ENCODE measurements at regions not wholly inside any gene's neighbourhood (a gene's known extent, or its start where the extent isn't known, plus 50 kb on each side); places are given as distances from the start of the nearest gene placed in this dataset.

DNA sequence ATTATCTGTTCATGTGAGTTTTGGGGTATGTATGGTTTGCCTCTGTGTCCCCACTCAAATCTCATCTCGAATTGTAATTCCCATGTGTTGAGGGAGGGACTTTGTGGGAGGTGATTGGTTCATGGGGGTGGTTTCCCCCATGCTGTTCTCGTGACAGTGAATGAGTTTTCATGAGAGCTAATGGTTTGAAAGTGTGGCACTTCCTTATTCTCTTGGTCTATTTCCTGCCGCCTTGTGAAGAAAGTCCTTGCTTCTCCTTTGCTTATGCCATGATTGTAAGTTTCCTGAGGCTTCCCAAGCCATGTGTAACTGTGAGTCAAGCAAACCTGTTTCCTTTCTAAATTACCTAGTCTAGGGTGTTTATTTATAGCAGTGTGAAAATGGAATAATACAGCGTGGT lies 128.1 kb upstream of the HS3ST4 start:
- TF ChIP-seq, protein P1, sequence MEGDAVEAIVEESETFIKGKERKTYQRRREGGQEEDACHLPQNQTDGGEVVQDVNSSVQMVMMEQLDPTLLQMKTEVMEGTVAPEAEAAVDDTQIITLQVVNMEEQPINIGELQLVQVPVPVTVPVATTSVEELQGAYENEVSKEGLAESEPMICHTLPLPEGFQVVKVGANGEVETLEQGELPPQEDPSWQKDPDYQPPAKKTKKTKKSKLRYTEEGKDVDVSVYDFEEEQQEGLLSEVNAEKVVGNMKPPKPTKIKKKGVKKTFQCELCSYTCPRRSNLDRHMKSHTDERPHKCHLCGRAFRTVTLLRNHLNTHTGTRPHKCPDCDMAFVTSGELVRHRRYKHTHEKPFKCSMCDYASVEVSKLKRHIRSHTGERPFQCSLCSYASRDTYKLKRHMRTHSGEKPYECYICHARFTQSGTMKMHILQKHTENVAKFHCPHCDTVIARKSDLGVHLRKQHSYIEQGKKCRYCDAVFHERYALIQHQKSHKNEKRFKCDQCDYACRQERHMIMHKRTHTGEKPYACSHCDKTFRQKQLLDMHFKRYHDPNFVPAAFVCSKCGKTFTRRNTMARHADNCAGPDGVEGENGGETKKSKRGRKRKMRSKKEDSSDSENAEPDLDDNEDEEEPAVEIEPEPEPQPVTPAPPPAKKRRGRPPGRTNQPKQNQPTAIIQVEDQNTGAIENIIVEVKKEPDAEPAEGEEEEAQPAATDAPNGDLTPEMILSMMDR (conservative IDR thresholded peaks at IDR 0.05; ENCODE audit: low read depth, low read length), result no peak
- TF ChIP-seq EZH2 (IDR thresholded peaks at IDR 0.05; ENCODE audit: borderline replicate concordance, low read depth, low read length, poor library complexity, severe bottlenecking), result no peak
